HUES48 (cell line): ENCODE measurements at regions not wholly inside any gene's neighbourhood (a gene's known extent, or its start where the extent isn't known, plus 50 kb on each side); places are given as distances from the start of the nearest gene placed in this dataset.

ENCODE experiments used
- H3K27ac ChIP-seq: one replicate; pipeline ENCODE4 v1.7.0; 2013; ENCODE audit warnings: low read depth, low read length, inconsistent platforms
- H3K27me3 ChIP-seq: 2 replicates; pipeline ENCODE4 v1.6.1; 2013; ENCODE audit warnings: mild to moderate bottlenecking, low read length; ENCODE audit not compliant: control insufficient read depth, insufficient read depth
- H3K36me3 ChIP-seq: 2 replicates; pipeline ENCODE4 v1.6.1; 2013; ENCODE audit warnings: low read length; ENCODE audit not compliant: control insufficient read depth, insufficient read depth
- H3K4me1 ChIP-seq: 2 replicates; pipeline ENCODE4 v1.6.1; 2013; ENCODE audit warnings: mild to moderate bottlenecking, low read length; ENCODE audit not compliant: control insufficient read depth, insufficient read depth
- H3K4me3 ChIP-seq: 2 replicates; pipeline ENCODE4 v1.5.1; 2013; ENCODE audit warnings: mild to moderate bottlenecking, low read depth, low read length
- H3K9ac ChIP-seq: 2 replicates; pipeline ENCODE4 v1.6.1; 2013; ENCODE audit warnings: mild to moderate bottlenecking, low read depth, low read length, moderate library complexity
- H3K9me3 ChIP-seq: 2 replicates; pipeline ENCODE4 v1.6.1; 2013; ENCODE audit warnings: low read length; ENCODE audit not compliant: control insufficient read depth, insufficient read depth

DNA sequence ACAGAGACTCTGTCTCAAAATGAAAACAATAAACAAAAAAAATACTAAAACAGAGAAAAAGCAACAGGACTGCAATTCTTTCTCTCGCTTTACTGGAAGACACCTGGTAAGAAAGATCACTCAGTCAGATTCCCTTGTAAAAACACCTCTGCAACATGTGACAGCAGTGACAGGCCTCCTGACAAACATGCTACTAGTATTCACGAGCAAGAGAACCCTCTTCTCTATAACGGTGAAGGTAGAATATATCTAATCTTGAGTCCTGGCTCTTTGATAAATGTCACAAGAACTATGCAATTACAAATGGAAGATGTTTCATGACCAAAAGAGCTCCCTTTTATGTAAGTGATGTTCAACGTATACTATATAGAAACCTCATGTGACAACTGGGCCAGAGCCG lies 986.7 kb upstream of the LRRN3 start:
- Histone ChIP-seq H3K4me3 (no peak overlapping the region), H3K27me3 (no peaks in the 10 kb centered on the region), H3K4me1 (no peaks in the 10 kb centered on the region), H3K27ac (no peak overlapping the region), H3K36me3 (no peaks in the 10 kb centered on the region), H3K9ac (no peak overlapping the region), H3K9me3 (no peaks in the 10 kb centered on the region)

DNA sequence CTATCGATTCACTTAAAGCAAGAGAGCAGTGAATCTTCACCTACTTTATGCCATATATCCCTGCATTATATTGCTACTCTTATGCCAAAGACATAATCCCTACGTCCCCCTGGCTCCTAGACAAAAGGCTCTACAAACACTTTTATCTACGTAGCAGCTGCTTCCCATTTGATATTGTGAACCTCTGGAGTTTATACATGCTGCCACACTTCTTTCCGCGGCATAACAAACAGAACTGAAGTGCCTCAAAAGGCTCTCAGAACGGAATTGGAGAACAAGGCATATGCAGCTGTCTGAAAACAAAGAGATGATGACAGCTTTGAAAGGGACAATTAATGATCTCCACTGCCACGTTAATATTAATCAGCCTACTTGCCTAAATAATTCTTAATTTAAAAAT lies 985.6 kb upstream of the LRRN3 start:
- Histone ChIP-seq H3K4me3 (no peak overlapping the region), H3K27me3 (no peaks in the 10 kb centered on the region), H3K36me3 (no peaks in the 10 kb centered on the region), H3K9ac (no peak overlapping the region), H3K27ac (no peak overlapping the region), H3K9me3 (no peaks in the 10 kb centered on the region), H3K4me1 (no peaks in the 10 kb centered on the region)

DNA sequence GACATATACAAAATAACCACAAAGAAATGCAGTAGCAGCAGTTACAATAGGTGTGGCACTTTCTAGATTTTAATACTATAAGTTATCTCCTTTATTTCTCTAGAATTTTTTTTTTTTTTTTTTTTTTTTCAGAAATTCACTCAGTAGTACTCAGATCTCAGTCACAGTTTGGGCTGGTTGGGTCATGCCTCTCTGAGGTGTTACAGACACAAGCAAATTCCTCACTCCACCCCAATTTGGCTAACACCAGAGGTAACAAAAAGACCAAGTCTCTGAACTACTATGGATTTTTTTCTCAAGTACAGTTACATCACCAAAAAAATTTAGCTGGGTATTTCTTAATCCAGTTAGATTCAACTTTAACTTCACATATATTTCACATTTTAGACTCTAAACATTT lies 985.1 kb upstream of the LRRN3 start:
- no peak overlapping the region for H3K4me3 ChIP-seq

DNA sequence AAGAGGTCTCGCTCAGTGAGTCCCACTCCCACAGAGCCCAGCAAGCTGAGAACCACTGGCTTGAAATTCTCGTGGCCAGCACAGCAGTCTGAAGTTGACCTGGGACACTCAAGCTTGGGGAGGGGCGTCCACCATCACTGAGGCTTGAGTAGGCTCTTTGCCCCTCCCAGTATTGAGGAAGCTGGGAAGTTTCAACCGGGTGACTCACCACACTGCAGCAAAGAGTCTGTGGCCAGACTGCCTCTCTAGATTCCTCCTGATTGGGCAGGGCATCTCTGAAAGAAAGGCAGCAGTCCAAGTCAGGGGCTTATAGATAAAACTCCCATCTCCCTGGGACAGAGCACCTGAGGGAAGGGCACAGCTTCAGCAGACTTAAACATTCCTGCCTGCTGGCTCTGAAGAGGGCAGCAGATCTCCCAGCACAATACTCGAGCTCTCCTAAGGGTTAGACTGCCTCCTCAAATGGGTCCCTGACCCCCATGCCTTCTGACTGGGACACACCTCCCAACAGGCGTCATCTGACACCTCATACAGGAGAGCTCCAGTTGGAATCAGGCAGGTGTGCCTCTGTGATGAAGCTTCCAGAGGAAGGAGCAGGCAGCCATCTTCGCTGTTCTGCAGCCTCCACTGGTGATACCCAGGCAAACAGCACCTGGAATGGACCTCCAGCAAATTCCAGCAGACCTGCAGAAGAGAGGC lies 970.9 kb upstream of the LRRN3 start:
- no peaks in the 10 kb centered on the region for H3K4me1 ChIP-seq
- no peak overlapping the region for H3K9ac ChIP-seq
- no peak overlapping the region for H3K27ac ChIP-seq

More for the DNA sequence above, 985.1 kb upstream of the LRRN3 start:
- Histone ChIP-seq H3K36me3 (no peaks in the 10 kb centered on the region), H3K27me3 (no peaks in the 10 kb centered on the region), H3K27ac (no peak overlapping the region), H3K9ac (no peak overlapping the region), H3K9me3 (no peaks in the 10 kb centered on the region), H3K4me1 (no peaks in the 10 kb centered on the region)

DNA sequence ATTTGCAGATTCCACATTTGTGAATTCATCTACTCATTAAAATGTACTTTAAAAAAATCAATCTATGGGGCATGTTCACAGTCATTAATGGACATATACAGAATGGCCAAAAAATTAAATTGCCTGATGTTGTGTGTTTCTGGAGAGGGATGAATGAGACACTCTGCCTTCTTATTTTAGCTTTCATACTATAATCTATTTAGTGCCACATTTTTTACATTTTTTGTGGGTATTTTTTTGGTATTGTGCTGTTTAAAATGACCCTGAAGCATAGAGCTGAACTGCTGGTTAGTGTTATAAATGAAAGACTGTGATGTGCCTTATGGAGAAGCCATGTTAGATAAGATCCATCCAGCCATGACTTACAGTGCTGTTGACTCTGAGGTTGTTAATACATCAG lies 961.8 kb upstream of the LRRN3 start:
- Histone ChIP-seq H3K4me3 (no peak overlapping the region), H3K36me3 (no peaks in the 10 kb centered on the region), H3K9me3 (no peaks in the 10 kb centered on the region), H3K27ac (no peak overlapping the region), H3K9ac (no peak overlapping the region), H3K27me3 (no peaks in the 10 kb centered on the region), H3K4me1 (peaks cover 5% of the 10 kb centered on the region; the same call in 1 of the 2 replicates)

More for the DNA sequence above, 970.9 kb upstream of the LRRN3 start:
- Histone ChIP-seq H3K27me3 (no peaks in the 10 kb centered on the region), H3K4me3 (no peak overlapping the region), H3K36me3 (no peaks in the 10 kb centered on the region), H3K9me3 (peaks cover 5% of the 10 kb centered on the region)

DNA sequence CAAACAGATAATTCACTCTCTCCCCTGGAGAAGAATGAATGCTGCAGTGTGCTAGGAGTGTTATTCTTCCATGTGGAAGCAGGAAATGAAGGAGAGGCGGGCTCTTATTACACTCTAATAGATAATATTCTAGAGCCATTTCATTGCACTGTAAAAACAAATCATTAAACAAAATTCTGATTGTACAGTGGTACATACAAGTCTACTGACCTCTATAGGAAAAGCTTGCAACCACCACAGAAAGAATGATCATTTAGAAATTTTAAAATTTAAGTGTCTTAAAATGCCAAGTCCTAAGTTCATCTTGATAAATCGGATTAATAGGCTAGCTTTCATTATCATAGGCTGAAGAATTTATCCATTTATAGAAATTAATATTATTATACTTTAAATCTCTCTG lies 960.3 kb upstream of the LRRN3 start:
- Histone ChIP-seq H3K27ac (no peak overlapping the region), H3K36me3 (no peaks in the 10 kb centered on the region), H3K4me1 (peaks cover 5% of the 10 kb centered on the region; the same call in 1 of the 2 replicates), H3K9me3 (no peaks in the 10 kb centered on the region), H3K4me3 (no peak overlapping the region), H3K27me3 (no peaks in the 10 kb centered on the region), H3K9ac (no peak overlapping the region)

DNA sequence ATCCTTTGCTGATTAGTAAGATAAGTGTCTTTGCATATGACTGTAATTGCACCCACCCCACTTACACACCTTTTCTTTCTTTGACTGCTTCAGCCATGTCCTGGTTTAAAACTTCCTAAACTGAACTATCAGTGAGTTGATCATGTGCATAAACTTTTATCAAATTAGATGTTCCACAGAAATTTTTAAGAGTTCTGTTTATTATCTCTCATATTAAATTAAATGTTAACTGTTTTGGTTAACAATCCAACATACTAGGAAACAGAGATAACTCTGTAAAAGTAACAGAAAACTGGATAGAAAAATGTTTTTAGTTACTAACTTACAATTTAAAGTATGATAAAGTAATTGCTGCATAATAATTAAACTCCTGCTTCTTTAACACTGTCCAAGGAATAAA lies 959.6 kb upstream of the LRRN3 start:
- peaks cover 5% of the 10 kb centered on the region; the same call in 1 of the 2 replicates for H3K4me1 ChIP-seq
- no peak overlapping the region for H3K4me3 ChIP-seq
- no peaks in the 10 kb centered on the region for H3K9me3 ChIP-seq
- no peak overlapping the region for H3K27ac ChIP-seq
- no peaks in the 10 kb centered on the region for H3K27me3 ChIP-seq
- H3K9ac ChIP-seq = no peak overlapping the region
- H3K36me3 ChIP-seq = no peaks in the 10 kb centered on the region

DNA sequence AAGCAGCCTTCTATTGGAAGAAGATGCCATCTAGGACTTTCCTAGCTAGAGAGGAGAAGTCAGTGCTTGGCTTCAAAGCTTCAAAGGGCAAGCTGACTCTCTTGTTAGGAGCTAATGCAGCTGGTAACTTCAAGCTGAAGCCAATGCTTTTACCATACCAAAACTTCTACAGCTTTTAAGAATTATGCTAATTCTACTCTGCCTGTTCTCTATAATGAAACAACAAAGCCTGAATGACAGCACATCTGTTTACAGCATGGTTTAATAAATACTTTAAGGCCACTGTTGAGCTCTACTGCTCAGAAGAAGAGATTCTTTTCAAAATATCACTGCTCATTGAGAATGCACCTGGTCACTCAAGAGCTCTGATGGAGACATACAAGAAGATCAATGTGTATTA lies 951.9 kb upstream of the LRRN3 start:
- Histone ChIP-seq H3K4me3 (no peak overlapping the region), H3K27me3 (no peaks in the 10 kb centered on the region)

DNA sequence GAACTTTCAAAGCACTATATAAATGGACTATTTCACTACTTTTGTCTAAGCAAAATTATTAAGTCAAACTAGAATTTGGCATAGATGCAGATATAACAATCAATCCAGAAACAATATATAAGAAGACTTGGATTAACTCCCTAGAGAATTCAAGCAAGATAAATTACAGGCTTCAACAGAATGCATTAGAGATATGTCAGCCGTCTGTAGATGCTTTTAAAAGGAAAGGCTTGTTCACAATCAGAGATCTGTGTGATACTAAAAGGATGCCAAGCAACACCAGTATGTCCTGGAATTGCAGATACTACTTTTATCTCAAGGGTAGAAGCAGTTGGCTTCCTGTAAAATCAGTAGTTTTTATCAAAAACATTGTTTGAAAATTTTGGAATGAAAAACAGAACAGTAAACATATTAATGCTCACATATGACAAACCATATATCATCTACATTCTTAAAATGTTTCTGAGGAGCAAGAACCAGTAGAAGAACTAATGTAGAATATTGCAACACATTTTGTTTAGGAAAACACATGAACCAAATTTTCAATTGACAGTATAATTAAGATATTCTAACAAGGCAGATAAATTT lies 947.9 kb upstream of the LRRN3 start:
- no peak overlapping the region for H3K4me3 ChIP-seq
- no peak overlapping the region for H3K27ac ChIP-seq
- H3K27me3 ChIP-seq = no peaks in the 10 kb centered on the region
- H3K9ac ChIP-seq = no peak overlapping the region
- H3K36me3 ChIP-seq = no peaks in the 10 kb centered on the region
- no peaks in the 10 kb centered on the region; the same call in 1 of the 2 replicates for H3K9me3 ChIP-seq
- no peaks in the 10 kb centered on the region for H3K4me1 ChIP-seq

More for the DNA sequence above, 951.9 kb upstream of the LRRN3 start:
- Histone ChIP-seq H3K4me1 (no peaks in the 10 kb centered on the region), H3K36me3 (no peaks in the 10 kb centered on the region), H3K9me3 (no peaks in the 10 kb centered on the region), H3K9ac (no peak overlapping the region), H3K27ac (no peak overlapping the region)

DNA sequence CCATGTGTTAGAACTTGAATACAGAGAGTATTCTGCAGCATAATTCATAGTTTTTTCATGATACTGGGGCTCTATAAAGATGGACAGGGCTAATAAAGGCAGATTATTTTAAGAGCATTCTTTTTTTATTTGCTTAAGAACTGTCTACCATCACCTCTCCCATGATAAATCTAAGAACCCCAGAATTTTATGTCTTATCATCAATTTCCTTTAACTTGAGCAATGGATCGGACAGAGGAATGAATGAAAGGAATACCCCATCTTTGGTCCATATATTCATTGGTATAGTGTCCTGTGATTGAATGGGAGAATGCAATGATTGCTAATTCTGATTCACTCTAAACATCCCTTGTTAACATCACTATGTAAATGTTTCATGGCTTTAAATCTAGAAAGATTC lies 946.3 kb upstream of the LRRN3 start:
- no peaks in the 10 kb centered on the region for H3K27me3 ChIP-seq
- no peak overlapping the region for H3K27ac ChIP-seq
- H3K36me3 ChIP-seq = no peaks in the 10 kb centered on the region
- H3K4me3 ChIP-seq = no peak overlapping the region
- H3K9me3 ChIP-seq = peaks cover 8% of the 10 kb centered on the region
- H3K9ac ChIP-seq = no peak overlapping the region
- no peaks in the 10 kb centered on the region for H3K4me1 ChIP-seq

DNA sequence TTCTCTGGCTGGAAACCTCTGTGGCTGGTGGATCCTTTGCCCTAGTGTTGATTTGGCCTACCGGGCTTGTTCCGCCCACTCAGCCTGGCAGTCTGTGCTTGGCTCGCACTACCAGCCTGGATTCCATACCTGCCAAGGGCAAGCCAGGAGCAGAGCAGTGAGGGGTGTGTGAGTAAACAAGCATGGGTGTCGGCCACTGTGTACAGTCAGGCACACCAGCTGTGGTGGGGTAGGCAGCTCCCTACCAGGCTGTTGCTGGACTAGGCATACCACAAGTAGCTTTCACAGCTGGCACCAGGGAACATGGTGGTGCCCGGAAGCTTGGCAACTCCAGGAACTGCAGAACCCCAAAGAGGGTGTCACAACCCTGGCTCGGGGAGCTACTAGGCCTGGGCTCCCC lies 942.9 kb upstream of the LRRN3 start:
- Histone ChIP-seq H3K9me3 (peaks cover 8% of the 10 kb centered on the region), H3K27ac (no peak overlapping the region), H3K27me3 (no peaks in the 10 kb centered on the region), H3K4me1 (no peaks in the 10 kb centered on the region), H3K36me3 (no peaks in the 10 kb centered on the region), H3K4me3 (no peak overlapping the region), H3K9ac (no peak overlapping the region)
